Left ventricle myocardium inferior (tissue), 1 donor: ENCODE measurements at regions not wholly inside any gene's neighbourhood (a gene's known extent, or its start where the extent isn't known, plus 50 kb on each side); places are given as distances from the start of the nearest gene placed in this dataset.

Experiments
- DNase-seq: peaks from one replicate; pipeline ENCODE4 v3.0.0-alpha.2; 2020
- H3K27ac ChIP-seq: fragments of 200-600 bp; replicated peaks from 2 replicates; pipeline ENCODE4 v1.8.0; 2021
- H3K27me3 ChIP-seq: fragments of 200-600 bp; 2 replicates; pipeline ENCODE4 v1.8.0; 2021; ENCODE audit warnings: low read depth
- H3K36me3 ChIP-seq: fragments of 200-600 bp; 2 replicates; pipeline ENCODE4 v1.8.0; 2021
- H3K4me1 ChIP-seq: fragments of 200-600 bp; 2 replicates; pipeline ENCODE4 v1.8.0; 2021
- H3K4me3 ChIP-seq: fragments of 200-600 bp; 2 replicates; pipeline ENCODE4 v1.8.0; 2021; ENCODE audit warnings: mild to moderate bottlenecking, moderate library complexity
- H3K9me3 ChIP-seq: fragments of 200-600 bp; replicated peaks from 2 replicates; pipeline ENCODE4 v1.8.0; 2021
- CTCF ChIP-seq: fragments of 200-600 bp; IDR thresholded peaks from 2 replicates; pipeline ENCODE4 v1.8.0; 2021; ENCODE audit warnings: antibody characterized with exemption, mild to moderate bottlenecking, borderline replicate concordance
- intact Hi-C: fragments of 100-400 bp; cut with micrococcal nuclease; formaldehyde crosslinking; loops from one replicate; pipeline ENCODE4 v1.11.0; 2022
- donor health status: DM: no; HTN: yes; CAD: no; lungs with severe emphysema.

- no peak overlapping the region for H3K4me3 ChIP-seq
- H3K4me1 ChIP-seq, result peaks cover 43% of the 10 kb centered on the region
- peaks cover 21% of the 10 kb centered on the region for H3K27me3 ChIP-seq
- intact Hi-C loops, result no loop called here
- TF ChIP-seq CTCF, result no peak
- H3K36me3 ChIP-seq, result no peaks in the 10 kb centered on the region
- H3K27ac ChIP-seq, result peak overlapping the region; percentile 69
- peaks cover 10% of the 10 kb centered on the region for H3K9me3 ChIP-seq
- DNase-seq, result peak; percentile 29
Observed at GRCh38 chr12:115507951-115508722, 769.4 kb downstream of the MED13L start.

- Histone ChIP-seq H3K4me1 (peaks cover 43% of the 10 kb centered on the region), H3K9me3 (peaks cover 3% of the 10 kb centered on the region), H3K36me3 (no peaks in the 10 kb centered on the region), H3K4me3 (no peak overlapping the region), H3K27ac (peak overlapping the region; percentile 69), H3K27me3 (peaks cover 21% of the 10 kb centered on the region)
- no peak for DNase-seq
- no peak for TF ChIP-seq CTCF
- intact Hi-C loops, result no loop called here
Observed at GRCh38 chr12:115507560-115507889, 770.0 kb downstream of the MED13L start.

DNA sequence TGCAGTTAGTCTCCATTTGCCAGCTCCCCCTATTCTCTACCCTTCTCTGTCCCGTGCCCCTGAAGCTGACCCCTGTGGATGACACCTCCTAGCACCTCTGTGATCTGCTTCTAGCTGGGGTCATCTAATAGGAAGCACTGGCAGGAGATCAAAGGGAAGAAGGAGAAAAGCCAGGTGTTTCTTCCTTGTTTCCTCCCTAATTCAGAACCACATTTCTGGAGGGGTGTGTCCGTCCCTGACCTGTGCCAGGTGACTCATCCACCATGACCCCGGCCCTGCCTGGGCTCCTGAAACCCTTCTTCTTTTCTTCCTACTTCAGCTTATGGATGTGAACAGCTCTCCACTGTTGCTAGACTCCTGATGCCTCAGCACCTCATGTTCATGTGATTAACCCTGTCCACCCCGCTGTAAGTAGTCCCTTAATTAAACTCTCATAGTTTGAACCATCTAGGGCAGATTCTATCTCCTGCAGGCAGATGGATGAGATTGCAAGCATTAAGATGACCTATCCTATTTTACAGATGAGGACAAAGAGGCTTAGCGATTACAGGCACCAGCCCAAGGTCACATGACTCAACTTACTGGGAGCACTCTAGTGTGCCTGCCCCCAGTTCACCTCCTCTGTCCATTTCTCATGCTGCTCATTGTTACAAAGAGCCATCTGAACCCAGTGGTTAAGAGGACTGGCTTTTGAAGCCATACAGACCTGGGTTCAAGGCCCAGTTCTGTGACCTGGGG, 770.5 kb downstream of the MED13L start:
- peak overlapping the region; percentile 69 for H3K27ac ChIP-seq
- no peaks in the 10 kb centered on the region for H3K9me3 ChIP-seq
- intact Hi-C loops, result no loop called here
- peaks cover 21% of the 10 kb centered on the region for H3K27me3 ChIP-seq
- peaks cover 43% of the 10 kb centered on the region for H3K4me1 ChIP-seq
- DNase-seq, result no peak
- H3K4me3 ChIP-seq, result no peak overlapping the region
- H3K36me3 ChIP-seq, result no peaks in the 10 kb centered on the region
- TF ChIP-seq CTCF, result no peak

- intact Hi-C loops, result no loop called here
- Histone ChIP-seq H3K9me3 (no peaks in the 10 kb centered on the region), H3K4me3 (no peak overlapping the region), H3K27ac (peak overlapping the region; percentile 86), H3K4me1 (peaks cover 43% of the 10 kb centered on the region), H3K36me3 (no peaks in the 10 kb centered on the region), H3K27me3 (peaks cover 10% of the 10 kb centered on the region)
- peak; percentile 21 for DNase-seq
- TF ChIP-seq CTCF, result no peak
Observed at GRCh38 chr12:115504306-115505290, 772.9 kb downstream of the MED13L start.

GRCh38 chr12:115500872-115501271, 776.6 kb downstream of the MED13L start:
- Histone ChIP-seq H3K36me3 (no peaks in the 10 kb centered on the region), H3K9me3 (no peaks in the 10 kb centered on the region), H3K4me3 (no peak overlapping the region), H3K4me1 (peaks cover 21% of the 10 kb centered on the region), H3K27me3 (no peaks in the 10 kb centered on the region), H3K27ac (no peak overlapping the region)
- no peak for TF ChIP-seq CTCF
- intact Hi-C loops, result no loop called here
- DNase-seq, result no peak
